Choroid plexus epithelial cell (primary cell): ENCODE measurements at regions not wholly inside any gene's neighbourhood (a gene's known extent, or its start where the extent isn't known, plus 50 kb on each side); places are given as distances from the start of the nearest gene placed in this dataset.
"Not testable (repeated sequence)": the region's sequence is repeated elsewhere in the genome, so short reads cannot be mapped to it uniquely, and the experiment has no call there.

Source experiments
- DNase-seq: peaks from one replicate; pipeline ENCODE4 v3.0.0-alpha.2; 2010; ENCODE audit warnings: low read depth
- H3K4me3 ChIP-seq: 2 replicates; pipeline ENCODE4 v1.5.1; 2011; ENCODE audit warnings: low read depth, mild to moderate bottlenecking, control low read depth, low read length, moderate library complexity
- CTCF ChIP-seq: conservative IDR thresholded peaks from 2 replicates; pipeline ENCODE4 v1.5.1; 2011; ENCODE audit warnings: low read depth, mild to moderate bottlenecking, control low read depth, inconsistent platforms, low read length, moderate library complexity

- no peak overlapping the region for H3K4me3 ChIP-seq
- peak; percentile 89 for DNase-seq
- no peak for TF ChIP-seq CTCF
Measured at GRCh38 chr3:31196881-31197364, 302.5 kb upstream of the GADL1 start.

GRCh38 chr3:31197941-31198340 lies 303.5 kb upstream of the GADL1 start:
- DNase-seq, result no peak
- no peak overlapping the region for H3K4me3 ChIP-seq
- no peak for TF ChIP-seq CTCF

- TF ChIP-seq CTCF, result no peak
- H3K4me3 ChIP-seq, result no peak overlapping the region
- no peak for DNase-seq
Measured at GRCh38 chr3:31198890-31199289, 304.4 kb upstream of the GADL1 start.

- TF ChIP-seq CTCF, result no peak
- no peak overlapping the region for H3K4me3 ChIP-seq
- DNase-seq, result no peak
Measured at GRCh38 chr3:31203960-31204795, 309.7 kb upstream of the GADL1 start.

GRCh38 chr3:31204796-31205056 lies 310.3 kb upstream of the GADL1 start:
- not testable (repeated sequence) for H3K4me3 ChIP-seq, DNase-seq

- no peak for DNase-seq
- peak; percentile 32 for TF ChIP-seq CTCF
Measured at GRCh38 chr3:31210068-31210645, 315.7 kb upstream of the GADL1 start.

GRCh38 chr3:31213869-31214486 lies 318.7 kb upstream of the STT3B start:
- no peak overlapping the region for H3K4me3 ChIP-seq
- no peak for DNase-seq
- TF ChIP-seq CTCF, result no peak

More at GRCh38 chr3:31210068-31210645, 315.7 kb upstream of the GADL1 start:
- H3K4me3 ChIP-seq, result no peak overlapping the region
